Activated T-helper 9 cell treated with anti-CD3 and anti-CD28 coated beads, Interleukin-2, amount 50 U/mL, for 16 hours (primary cell): ENCODE measurements at regions not wholly inside any gene's neighbourhood (a gene's known extent, or its start where the extent isn't known, plus 50 kb on each side); places are given as distances from the start of the nearest gene placed in this dataset.
"Not testable (repeated sequence)": the region's sequence is repeated elsewhere in the genome, so short reads cannot be mapped to it uniquely, and the experiment has no call there.

Experiments used
- DNase-seq: peaks from one replicate; pipeline ENCODE4 v3.0.0-alpha.2; 2020; ENCODE audit warnings: low read depth

DNA sequence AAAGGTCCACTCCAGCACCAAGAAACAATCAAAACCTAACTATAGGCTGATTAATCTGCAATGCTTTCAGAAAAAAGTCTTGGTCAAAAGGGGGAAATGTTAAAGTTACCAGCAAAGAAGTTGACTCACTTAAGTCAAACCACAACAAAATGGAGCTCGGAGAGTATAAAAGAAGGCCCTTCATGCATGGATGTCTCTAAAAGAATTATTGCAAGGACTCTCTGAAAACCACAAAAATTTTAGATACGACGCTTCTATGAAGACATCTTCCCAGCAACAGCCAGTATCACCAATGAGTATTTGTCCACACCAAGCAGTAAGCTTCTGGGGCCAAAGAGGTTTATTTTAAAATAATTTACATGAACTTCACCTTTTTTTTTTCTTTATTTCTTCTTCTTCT is 1327.4 kb upstream of the CDH18 start:
- DNase-seq = not testable (repeated sequence)

DNA sequence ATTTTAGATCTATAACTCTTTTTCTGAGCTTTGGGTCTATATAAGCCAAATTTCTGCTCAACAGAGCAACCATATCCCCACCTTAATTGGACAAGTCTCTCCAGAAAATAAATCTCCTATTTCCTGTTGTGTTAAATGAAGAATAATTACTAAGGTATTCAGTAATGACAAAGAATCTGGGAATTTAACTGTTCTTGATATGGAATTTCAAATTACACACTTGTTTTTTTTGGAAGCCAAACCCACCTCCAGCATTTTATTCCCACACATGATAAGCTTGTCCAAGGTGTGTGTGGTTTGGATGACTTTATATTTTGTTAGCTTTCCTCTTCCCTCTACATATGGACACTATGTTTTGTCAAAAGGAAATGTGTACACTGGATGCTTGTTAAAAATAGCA is 1313.2 kb upstream of the CDH18 start:
- not testable (repeated sequence) for DNase-seq

DNA sequence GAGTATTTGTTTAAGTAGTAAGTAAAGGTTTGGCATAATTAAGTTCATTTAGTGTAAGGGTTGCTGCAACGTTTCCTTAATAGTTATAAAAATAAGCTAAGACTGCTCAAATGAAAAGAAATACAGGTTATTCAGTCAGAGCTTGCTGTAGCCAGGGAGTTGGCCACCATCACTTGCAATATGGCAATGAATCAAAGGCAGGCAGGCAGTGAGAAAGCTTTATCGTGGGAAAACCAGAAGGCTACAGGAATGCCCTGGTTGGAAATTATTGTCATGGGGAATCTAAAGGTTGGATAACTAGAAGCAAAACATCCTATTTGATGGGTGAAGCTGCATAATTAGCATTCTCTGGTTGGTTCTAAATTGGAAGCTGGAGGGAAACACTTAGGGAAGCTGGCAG is 1286.4 kb upstream of the CDH18 start:
- not testable (repeated sequence) for DNase-seq

DNA sequence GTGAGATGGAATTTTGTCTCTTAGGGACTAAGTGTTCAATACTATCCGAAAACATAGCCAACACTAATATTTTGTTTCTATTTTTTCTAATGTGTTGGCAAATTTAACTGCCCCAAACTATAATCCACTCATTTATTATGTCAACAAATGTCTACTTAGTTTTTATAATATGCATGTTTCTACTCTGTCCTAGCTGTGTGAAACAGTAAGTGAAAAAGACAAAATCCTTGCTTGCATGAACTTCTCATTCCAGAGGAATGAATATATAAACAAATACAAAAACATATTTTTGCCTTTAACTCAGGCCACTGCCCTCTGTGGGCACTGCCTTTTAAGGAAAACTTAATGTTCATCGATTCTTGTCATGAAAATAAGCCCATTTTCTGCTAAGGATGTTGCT is 1275.4 kb upstream of the CDH18 start:
- no peak for DNase-seq

DNA sequence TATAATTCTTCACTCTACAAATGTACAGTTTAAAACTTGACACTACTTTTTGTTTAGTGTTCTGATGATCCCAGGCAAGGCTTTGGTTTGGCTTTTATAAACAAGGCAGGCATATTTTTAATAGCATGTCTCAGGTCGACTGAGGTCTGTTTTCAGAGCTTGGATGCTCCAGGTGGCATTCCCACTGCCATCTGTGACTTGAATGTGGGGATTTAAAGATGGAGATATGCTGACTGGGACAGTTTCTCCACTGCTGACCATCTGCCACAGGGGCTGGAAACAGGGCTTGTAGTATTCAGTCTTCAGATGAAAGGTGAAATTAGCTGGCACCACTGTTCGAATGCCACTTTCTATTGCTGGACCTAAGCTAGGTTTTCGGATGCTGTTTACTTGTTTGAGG is 1266.2 kb upstream of the CDH18 start:
- no peak for DNase-seq

DNA sequence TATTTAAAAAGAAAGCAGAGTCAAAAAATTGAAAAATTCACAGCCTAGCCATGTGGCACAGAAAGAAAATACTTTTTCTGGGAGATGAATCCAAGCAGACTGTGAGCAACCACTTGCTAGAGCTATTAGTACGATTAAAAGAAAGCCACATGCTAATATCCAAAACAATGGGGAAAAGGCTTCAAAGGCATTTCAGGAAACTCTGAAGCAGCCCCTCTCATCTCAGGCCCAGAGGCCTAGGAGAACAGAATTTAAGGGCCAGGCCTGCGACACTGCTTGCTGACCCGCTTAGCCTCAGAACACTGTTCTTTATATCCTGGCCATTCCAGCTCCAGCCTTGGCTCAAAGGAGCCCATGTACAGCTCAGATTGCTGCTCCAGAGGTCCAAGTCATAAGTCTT is 1257.0 kb upstream of the CDH18 start:
- no peak for DNase-seq

DNA sequence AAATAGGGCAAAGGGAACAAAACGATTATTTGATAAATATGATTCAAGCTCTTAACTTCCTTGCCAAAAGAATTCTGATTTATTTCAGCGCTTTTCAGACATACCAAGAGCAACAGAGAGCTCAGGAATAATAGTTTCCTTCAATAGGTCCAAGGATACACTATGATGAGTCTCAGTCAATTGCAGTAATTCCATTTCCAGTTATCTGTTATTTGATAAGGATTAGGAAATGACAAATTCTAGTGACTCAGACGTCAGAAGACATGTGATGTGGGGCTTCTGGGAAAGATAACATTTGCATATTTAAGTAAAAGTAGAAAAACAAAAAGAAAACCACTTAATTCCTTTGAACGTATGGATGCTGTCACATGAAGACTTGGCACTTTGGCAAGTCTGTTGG is 1250.8 kb upstream of the CDH18 start:
- DNase-seq = no peak

DNA sequence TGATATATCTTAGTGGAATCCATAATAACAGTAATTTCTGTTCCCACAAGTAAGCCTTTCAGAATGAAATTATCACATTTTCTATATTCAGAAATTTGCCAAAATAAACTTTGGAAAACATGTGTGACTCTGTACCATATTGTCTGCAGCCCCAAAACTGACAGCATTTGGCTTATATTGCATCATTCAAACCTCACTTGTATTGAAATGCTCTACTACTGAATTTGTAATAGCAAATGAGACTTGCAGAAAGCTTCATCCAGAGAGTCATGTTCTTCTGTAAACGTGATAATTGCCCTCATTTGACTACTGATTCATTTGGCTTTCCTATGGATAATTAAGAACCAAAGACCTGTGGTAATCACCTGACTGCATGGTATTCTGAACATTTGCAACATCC is 1249.5 kb upstream of the CDH18 start:
- DNase-seq = no peak

DNA sequence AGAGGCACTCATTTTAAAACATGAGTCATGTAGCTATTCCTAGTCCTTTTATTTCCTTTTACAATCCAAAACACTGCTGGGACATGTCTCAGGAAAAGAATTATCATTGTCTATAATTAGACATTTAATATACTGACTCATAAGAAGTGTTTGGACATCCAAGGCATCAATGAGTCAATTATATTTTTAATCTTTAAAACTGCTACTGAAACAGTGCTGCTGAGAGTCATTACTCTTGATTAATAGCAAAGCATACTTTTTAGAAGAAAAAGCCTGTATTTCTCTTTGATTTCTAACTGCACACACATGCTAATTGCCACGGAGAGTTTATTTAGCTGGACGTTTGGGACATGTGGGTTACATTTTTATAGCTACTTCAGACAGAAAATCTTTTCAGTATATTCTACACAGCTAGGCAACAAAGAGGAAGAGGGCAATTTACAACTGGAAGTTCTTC is 1249.0 kb upstream of the CDH18 start:
- DNase-seq = no peak

DNA sequence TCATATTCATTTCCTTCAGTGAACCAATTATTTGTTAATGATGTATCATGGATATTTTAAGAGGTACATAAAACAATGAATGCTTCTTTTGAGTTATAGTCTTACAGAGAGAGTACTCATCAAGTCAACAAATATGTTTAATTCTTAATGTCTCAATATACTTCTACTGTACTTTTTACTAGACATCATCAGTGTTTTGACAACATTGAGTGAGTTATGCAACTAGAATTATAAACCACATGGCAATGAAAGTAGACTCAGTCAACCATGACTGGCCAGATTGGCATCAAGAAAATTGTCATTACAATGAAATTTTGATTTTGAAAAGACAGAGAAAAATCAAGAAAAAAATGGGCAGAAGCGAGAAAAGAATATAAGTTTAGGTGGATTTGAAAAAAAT is 1248.1 kb upstream of the CDH18 start:
- no peak for DNase-seq

DNA sequence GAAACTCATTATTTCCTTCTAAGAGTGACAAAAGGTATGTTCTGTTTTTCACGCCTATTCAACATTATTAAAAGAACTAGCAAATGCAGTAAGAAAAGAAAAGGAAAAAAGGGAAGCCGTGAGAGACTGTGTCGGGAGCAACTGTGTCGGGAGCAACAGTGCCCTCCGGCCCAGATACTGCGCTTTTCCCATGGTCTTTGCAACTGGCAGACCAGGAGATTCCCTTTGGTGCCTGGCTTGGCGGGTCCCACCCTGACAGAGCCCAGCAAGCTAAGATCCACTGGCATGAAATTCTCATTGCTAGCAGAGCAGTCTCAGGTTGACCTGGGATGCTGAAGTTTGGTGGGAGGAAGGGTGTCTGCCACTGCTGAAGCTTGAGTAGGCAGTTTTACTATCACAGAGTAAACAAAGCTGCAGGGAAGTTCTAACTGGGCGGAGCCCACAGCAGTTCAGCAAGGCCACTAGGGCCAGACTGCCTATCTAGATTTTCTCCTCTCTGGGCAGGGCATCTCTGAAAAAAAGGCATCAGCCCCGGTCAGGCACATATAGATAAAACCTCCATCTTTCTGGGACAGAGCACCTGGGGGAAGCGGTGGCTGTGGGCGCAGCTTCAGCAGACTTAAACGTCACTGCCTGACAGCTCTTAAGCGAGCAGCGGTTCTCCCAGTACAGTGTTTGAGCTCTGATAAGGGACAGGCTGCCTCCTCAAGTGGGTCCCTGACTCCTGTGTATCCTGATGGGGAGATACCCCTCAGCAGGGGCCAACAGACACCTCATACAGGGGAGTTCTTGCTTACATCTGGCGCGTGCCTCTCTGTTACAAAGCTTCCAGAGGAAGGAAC is 1237.4 kb upstream of the CDH18 start:
- no peak for DNase-seq

DNA sequence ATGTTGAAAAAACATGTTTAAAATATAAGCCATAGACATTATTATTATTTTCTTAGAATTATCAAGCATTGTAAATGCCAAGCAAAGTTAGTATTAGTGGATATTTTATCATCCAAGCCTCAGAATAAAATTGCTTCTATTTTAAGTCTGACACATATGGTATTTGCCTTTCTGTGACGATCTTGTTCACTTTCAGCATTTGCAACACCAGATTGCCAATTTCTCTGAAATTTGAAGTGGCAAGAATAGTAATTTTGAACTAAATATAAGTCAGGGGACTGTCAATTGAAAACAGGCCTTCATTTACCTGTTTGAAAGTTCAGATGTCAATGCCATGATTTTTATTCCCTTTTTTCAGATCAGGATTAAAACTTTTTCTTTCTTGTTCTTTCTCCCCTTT is 1233.6 kb upstream of the CDH18 start:
- DNase-seq = no peak

DNA sequence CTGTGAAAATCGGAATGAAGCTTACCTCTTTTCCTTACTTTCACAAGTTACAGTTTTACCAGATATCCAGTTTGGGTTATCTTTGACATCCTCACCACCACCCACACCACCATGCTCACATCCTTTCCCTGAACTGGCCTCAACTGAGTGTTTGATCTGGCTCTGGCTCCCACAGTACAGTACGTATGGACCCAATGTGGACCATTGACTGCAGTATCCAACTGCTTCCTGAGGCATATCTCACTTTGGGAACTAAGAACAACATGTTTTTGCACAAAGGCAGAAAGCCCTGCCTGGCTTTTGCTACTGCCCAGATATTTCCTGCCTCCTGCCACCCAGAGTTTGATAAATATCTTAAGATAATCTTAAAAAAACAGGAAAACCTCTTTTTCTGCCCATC is 1232.0 kb upstream of the CDH18 start:
- no peak for DNase-seq

DNA sequence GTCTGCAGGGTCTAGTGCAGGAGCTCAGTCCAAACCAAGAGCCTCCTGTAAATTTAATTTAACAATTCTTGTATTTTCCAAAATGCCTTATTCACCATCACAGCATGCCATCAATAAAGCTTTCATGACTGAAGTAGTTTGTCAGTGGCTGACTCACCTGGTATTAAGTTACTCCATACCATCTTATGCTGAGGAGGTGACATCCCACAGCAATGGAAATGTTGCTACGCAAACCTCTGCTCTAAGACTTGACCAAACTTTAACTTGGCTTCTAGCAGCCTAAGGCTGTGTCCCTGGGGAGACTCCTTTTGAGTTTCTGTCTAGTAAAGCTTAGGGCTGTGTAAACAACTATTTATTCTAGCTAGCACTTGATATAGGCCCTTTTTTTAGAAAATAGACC is 1231.3 kb upstream of the CDH18 start:
- no peak for DNase-seq

DNA sequence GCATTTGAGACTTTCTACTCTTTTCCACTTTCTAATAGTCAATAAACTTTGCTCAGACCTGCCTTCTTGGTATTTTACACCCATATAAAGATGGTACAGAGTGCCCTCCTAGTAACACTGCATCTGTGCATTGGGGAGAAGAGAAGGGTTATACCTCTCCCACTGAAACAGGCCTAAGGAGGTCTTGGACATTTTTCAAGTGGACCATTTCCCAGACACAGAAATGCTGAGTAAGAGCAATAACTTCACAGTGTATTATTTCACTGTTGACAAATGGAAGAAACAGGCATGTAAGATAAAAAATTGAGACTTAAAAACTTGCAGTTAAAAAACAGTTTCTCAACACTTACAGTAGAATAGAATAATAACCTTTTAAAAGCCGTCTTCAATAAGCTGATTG is 1224.0 kb upstream of the CDH18 start:
- no peak for DNase-seq

DNA sequence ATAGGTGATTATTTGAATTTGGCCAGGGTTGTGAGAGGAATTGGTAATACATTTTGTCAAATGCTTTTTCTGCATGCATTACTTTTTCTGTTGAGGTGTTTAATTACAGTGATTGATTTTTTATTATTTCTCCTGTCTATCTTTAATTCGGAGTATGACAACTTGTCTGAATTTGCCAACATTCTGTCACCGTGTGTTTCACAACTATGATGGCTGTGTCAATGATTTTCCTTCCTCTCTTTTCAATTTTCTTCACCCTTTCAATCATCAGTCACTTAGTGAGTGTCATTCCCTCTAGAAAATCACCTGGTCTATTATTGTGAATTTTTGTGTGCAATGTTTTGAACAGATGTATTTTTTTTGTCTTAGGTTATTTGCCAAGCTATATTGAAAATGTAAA is 1221.4 kb upstream of the CDH18 start:
- DNase-seq = no peak

DNA sequence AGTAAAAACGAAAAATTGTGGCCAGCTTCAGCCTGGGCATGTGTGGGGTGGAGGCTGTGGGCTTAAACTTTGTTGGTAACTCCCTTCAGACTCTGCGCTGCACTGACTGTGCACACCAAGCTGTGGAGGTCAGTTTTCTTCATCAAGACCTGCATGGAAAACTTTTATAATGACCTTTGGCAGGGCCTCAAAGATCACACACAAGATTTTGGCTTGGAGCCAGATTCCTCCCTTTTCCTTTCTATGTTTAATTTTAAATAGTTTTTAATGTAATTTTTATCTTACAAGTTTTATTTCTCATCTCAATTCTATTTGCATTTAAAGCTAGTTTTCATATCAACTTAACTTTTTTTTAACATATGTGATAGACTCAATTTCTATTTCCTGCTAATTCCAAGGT is 1211.1 kb upstream of the CDH18 start:
- DNase-seq = no peak

DNA sequence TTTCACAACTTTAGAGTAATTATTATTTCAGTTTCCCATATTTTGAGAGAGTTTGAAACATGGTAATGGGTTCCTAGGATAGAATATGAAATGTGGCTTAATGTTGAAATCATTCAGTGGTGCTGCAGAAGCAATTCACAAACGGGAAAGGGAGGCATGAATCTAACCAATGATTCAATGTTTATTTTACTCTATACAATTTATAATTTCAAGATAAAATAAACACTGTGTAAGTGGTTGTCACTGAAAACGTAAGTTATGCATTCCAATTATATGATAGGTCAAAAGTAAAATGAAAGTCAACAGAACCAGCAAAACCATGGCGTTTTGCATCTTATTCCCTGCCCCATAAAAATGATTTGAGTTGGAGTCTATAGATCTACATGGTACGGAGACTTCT is 1207.1 kb upstream of the CDH18 start:
- DNase-seq = no peak

DNA sequence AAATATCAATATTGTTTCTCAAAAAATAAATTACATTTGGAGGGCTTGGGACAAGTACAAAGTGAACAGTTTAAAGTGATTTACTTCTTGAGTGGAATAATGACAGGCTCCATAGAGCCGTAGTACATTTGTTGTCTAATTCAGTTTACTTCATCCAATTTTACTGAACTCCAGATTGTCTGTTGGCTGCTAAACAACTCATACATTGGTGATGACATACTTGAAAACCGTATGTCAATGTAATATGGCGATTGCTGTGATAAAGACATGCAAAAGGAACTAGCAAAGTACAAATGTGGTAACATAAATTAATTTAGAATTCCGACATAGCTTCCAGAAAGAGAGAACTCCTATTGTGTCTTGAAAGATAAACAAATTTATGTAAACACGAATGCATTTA is 1197.5 kb upstream of the CDH18 start:
- DNase-seq = no peak

DNA sequence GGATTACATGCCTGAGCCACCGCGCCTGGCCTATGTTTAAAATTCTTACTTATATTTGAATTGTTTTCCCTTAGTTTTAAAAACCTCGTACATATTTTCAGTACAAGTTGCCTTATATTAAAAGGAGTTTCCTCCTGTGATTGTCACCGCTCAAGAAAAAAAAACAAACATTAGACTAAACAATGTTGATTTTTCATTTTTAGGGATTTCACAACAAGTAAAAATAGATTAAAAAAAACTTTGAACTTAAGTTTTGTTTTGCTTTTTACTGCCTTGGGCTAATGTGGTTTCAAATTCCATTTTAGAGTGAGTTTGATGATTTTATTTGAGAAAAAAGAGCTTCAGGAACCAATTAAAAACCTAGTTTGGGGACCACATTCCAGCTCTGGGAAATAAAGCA is 1196.6 kb upstream of the CDH18 start:
- DNase-seq = no peak

DNA sequence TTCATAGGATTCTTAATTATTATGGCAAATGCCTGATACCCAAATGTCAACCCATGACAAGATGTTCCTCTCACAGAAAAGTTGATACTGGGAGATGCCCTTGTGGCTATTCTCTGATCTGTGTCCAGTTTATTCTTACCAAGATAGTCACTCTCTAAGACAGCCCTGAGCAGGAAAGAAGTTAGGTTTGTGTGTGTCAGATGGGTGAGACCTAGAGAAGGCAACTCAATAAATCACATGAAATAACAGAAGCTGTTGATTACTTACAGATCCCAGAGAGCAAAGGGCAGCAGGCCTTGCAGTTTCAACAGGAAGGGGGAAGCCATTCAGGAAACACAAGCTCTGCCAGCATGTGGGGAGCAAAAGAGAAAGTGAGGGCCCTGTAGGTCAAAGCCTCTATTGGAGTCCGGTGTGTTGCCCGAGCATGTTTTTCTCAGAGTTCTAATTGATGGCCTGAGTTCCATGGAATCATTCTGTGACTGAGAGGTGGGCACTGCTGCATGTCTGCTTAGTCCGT is 1193.7 kb upstream of the CDH18 start:
- DNase-seq = no peak

DNA sequence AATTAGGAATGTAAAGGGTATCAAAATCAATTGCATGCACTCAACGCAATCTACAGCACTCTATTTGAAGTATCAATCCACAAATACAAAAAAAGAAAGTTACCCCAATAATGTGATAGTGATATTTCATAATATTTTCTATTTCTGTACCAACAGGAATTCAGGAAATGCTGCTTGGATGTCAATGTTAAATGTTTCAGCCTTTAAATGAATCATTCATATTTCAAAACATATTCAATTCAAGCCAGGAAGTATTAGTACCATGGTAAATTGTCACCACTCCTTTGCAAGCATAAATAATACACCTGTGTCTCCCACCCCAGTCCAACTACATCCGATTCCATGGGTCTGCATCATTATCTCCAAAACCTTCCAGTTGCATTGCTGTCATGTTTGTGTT is 1185.5 kb upstream of the CDH18 start:
- no peak for DNase-seq

DNA sequence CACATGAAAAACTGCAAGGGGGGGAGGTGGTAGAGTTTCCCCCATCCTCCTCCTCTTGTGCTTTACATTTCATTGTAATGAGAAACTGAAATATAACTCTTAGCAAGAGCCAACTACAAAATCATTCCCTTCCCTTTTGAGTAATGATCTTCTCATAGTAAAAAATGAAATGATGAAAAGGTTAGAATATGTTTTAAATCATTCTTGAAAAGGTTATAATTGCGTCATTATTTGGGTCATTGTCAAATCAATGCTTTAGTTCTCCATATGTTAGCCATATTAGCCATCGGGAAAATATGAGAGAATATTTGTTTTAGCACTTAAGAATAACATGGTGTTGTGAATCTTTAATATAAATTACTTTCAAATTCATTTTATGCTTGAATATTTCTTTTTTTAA is 1185.0 kb upstream of the CDH18 start:
- no peak for DNase-seq

DNA sequence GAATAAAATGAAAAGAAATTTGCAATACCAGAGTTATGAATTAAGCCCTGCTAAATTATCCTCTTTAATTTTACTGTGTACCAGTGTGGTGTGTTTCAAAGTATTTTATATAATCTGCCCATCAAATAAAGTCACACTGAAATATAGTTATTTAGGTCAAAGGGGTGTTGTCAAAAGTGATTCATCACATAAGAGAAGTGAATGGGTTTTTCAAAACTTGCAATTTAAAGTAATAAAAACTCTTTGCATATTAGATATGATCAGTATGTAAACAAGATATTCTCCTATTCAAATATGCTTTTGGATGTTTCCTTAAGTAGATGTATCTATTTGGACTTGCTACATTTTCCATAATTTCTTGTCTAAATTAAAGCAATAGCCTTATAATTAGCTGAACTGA is 1183.0 kb upstream of the CDH18 start:
- no peak for DNase-seq
